ENCODE measurements at regions not wholly inside any gene's neighbourhood (a gene's known extent, or its start where the extent isn't known, plus 50 kb on each side); places are given as distances from the start of the nearest gene placed in this dataset.
A peak's percentile ranks its signal among the peaks of the same experiment; 100 is the strongest.
"Not testable (repeated sequence)": the region's sequence is repeated elsewhere in the genome, so short reads cannot be mapped to it uniquely, and the experiment has no call there.

DNA sequence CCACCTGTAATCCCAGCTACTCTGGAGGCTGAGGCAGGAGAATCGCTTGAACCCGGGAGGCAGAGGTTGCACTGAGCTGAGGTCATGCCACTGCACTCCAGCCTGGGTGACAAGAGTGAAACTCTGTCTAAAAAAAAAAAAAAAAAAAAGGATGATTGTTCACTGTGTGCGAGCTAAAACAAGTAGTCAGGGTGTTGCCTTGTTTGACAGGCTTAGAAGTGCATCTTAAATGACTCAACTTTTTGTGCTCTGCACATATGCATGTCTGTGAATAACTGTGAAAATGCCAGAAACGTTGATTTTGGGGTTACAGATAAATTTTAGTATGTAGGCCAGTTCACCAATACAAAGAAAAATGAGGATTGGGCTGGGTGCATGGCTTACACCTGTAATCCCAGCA, 534.9 kb downstream of the XYLT1 start:
- DNase-seq = not testable (repeated sequence)

- DNase-seq = no peak
Observed at GRCh38 chr16:16937576-16937975, 533.2 kb downstream of the XYLT1 start.

DNA sequence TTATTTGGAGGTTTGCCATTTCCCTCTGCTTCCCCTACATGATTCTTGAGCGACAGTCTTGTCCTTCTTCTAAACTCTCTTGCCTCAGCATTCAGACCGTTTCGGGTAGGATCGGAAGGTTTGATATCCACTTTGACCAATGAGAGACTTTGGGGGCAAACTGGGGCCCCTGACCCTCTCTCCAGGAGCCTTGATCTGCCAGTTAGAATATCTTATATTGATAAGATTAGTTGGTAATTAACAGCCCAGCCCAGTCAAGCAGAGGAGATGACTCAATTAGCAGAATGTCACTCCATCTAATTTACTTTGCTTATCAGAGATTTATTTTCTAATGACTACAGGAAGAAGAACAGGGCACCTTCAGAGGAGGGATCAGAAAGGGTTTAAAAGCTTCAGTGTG, 532.8 kb downstream of the XYLT1 start:
- no peak for DNase-seq

DNA sequence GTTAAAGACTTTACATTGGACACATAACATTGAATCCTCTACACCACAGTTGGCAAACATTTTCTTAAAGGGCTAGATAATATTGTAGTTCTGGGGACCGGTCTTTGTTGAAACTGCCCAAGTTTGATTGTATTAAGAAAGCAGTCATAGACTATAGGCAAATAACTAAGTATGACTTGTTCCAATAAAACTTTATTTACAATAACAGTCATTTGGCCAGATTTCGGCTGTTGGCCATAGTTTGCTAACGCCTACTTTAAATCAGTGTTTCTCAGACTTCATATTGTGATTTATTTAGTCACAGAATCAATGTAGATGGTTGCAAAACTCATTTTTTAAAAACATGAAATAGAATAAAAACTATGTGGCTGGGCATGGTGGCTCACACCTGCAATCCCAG, 531.8 kb downstream of the XYLT1 start:
- no peak for DNase-seq

DNA sequence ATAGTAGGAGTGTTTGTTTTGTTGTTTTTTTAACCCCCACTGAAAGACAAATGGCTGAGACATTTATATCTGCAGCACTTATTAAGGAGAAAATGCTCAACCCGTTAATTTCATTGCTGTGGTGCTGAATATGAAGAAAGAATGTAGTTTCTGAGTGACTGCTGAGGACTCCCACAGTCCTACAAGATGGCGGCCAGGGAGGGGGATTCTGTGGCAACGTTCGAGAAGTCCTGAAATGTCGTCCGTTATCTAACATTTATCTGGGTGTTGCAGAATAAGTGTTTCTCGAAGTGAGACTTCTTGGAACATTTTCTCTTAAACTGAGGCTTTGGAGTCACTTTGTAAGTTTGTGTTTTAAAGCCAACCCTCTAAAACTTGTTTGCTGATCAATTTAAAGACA, 530.4 kb downstream of the XYLT1 start:
- no peak for DNase-seq

GRCh38 chr16:16942849-16943248, 527.9 kb downstream of the XYLT1 start:
- not testable (repeated sequence) for DNase-seq

DNA sequence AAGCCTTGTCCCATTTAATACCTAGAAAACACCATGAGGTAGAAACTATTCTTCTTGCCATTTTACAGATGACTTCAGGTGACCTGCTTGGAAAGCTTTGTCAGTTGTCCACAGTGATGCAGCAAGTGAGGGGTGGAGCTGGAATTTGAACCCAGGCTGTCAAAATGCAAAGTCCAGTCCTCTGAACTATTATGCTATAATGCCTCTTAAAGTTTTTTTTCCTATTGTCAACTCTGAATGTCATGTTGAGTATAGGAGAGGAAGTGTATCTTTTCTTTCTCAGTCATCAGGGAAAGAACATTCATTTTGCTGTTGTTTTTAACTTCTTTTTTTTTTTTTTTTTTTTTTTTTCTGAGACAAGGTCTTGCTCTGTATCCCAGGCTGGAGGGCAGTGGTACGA, 525.6 kb downstream of the XYLT1 start:
- no peak for DNase-seq

DNA sequence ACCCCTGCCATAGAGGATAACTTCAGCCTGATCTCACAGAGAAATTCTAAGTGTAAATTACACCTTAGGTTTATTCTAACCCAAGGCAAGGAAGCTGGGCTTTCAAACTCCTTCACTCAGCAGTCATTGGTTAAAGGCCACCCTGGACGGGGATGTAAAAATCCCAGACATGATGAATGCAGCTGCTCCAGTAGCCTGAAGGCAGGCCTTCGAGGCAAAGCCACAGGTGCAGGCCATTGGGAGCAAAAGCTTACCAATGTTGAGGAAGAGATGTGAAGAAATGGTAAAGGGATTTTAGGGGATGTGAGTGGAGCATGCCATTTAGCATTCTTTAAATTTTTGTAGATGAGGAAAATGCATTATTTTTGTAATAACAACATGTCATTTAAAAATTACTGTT, 514.4 kb downstream of the XYLT1 start:
- DNase-seq = no peak

- no peak for DNase-seq
Observed at GRCh38 chr16:16960785-16961184, 510.0 kb downstream of the XYLT1 start.

- DNase-seq = no peak
Observed at GRCh38 chr16:16966439-16966838, 504.3 kb downstream of the XYLT1 start.

DNA sequence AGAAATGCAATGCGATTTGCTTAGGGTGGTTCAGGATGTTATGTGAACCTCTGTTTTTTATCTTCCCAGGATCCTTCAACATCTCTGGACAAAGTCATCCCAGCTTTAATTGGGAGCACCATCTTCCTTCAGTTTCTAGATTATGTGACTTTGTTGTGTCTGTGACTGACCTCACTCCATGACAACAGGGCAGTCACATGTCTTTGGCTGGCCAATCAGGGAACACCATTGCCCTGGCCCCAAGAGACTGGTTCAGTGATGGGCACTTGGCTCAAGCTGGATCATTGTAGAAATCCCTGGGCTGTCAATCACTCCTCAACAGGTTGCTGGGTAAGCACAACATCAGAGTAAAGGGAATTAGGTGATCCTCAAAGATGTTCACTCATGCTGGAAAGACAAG, 499.7 kb downstream of the XYLT1 start:
- no peak for DNase-seq

DNA sequence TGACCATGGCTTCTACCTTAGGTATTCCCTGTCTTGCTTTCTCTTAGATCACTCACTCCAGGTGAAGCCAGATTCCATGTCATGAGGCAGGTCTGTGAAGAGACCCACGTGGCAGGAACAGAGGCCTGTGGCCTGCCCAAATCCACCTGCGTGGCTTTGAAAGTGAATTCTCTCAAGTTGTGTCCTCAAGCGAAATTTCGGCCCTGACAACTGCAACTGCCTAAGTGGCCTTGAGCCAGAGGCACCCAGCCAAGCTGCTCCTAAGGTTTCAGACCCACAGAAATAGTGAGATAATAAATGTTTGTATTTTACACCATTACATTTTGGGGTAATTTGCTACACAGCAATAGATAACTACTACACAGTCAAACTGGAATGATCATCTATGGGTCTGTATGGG, 497.9 kb downstream of the XYLT1 start:
- DNase-seq = no peak

- DNase-seq = no peak
Observed at GRCh38 chr16:16973707-16974591, 496.8 kb downstream of the XYLT1 start.

DNA sequence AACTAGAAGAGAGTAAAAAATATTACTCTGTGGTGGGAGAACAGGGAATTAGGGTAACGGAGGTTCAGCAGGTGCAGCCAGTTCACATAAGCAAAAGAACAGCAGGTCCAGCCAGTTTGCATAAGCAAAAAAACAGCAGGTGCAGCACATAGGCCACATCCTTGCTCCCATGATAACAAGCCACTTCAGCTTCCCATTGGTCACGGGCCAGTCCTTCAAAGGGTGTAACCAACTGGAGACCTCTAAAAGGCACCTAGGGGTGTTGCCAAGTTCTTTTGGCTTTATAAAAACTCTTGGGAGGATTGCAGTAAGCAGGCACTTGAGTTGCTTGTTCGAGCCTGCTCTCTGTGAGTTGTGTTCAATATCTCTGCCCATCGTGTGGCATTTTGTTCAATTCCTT, 488.1 kb downstream of the XYLT1 start:
- DNase-seq = no peak

- no peak for DNase-seq
Observed at GRCh38 chr16:16983582-16983981, 487.2 kb downstream of the XYLT1 start.

GRCh38 chr16:16984091-16984490, 486.7 kb downstream of the XYLT1 start:
- not testable (repeated sequence) for DNase-seq

DNA sequence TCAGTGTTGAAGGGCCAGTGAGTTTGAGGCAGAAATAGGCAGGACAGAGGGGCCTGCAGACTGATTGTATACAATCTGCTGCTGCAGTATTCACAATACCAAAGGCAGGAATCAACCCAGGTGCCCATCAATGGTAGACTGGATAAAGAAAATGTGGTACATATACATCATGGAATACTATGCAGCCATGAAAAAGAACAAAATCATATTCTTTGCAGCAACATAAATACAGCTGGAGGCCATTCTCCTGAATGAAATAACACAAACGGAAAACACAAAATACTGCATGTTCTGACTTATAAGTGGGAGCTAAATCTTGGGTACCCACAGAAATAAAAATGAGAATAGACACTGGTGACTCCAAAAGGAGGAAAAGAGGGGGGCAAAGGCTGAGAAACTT, 485.1 kb downstream of the XYLT1 start:
- DNase-seq = no peak

DNA sequence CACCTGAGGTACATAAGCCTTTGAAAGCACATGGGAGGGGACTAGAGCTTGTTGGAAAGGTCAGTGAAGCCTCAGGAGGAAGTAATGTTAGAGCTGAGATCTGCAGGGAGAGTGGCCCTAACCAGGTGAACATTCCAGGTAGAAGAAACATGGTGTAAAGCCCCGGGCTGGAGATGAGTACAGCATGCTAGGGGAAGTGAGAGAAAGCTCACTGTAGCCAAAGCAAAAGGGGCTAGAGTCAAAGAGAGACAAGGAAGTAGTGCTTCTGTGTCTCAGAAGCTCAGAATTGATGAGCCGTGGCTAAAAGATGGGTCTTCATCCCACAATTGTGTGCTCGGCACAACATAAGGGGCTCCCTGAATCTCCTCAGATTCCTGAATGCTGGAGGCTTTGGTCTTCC, 481.8 kb downstream of the XYLT1 start:
- no peak for DNase-seq

- no peak for DNase-seq
Observed at GRCh38 chr16:16989368-16989767, 481.4 kb downstream of the XYLT1 start.

DNA sequence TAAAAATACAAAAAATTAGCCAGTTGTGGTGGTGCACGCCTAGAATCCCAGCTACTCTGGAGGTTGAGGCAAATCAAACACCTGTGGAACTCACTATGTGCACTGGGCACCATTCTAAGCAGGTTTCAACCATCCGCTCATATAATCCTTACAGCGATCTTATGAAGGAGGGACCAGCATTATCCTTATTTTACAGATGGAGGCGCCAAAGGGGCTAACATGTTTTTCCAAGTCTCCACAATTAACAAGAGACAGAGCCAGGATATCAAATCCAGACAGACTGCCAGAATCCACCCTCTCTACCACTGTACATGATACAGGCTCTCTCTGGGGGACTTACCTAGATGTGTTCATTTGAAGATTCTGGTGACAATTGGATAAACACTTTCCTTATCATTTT, 479.0 kb downstream of the XYLT1 start:
- DNase-seq = no peak

DNA sequence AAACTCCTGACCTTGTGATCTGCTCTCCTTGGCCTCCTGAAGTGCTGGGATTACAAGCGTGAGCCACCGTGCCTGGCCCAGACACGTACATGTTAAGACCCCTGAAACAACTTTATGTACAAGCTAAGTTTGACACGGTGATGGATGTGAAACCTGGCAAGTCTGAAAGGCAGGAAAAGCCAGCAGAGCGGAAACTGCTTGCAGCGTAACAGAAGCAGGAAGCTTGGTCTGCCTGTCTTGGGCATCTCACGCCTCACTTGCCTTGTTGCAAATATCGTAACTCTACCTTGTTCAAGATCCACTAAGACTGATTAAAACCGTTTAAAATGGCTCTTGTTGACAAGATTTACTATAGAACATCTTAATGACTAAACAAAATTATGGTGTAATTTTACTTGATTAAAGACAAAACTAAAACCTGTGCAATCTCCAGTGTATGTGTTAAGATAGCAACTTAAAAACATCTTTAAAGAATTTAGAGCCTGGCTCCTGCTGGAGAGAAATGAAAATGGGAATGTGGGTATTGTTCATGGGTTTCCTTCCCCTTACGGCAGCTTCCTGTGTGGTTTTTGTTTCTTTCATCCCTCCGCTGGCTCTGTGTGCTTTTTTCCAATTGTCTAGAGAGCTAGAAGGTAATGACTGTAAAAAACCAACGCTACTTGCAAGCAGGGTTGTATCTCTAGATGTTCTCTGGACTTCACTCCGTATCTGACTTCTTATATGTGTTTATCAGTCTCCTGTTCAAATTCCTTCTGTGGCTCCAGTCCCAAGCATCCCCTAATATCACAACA, 477.6 kb downstream of the XYLT1 start:
- DNase-seq = peak in 4 of 51 donors; percentile 1 to 4 (median 2)

- no peak for DNase-seq
Observed at GRCh38 chr16:16994831-16995230, 475.9 kb downstream of the XYLT1 start.

DNA sequence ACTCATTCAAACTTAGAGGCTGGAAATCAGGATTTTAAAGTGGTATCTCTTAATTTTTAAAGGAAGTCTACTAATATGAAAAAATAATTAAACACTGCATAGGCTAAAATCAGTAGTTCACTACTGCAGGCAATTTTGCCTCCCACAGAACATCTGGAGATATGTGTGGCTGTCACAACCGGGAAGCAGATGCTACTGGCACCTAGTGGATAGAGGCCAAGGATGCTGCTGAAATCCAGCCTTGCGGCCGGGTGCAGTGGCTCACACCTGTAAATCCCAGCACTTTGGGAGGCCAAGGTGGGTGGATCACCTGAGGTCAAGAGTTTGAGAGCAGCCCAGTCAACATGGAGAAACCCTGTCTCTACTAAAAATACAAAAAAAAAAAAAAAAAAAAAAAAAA, 473.9 kb downstream of the XYLT1 start:
- no peak for DNase-seq

Data from hypothalamus (tissue), 51 donors.